A673 (cell line): ENCODE measurements at regions not wholly inside any gene's neighbourhood (a gene's known extent, or its start where the extent isn't known, plus 50 kb on each side); places are given as distances from the start of the nearest gene placed in this dataset.
A peak's percentile ranks its signal among the peaks of the same experiment; 100 is the strongest.

Experiments used
- BruUV-seq: library from RNA; stranded (reverse); fragments of 400-500 nt; replicated peaks from 2 replicates; lab custom pipeline; 2021; lab: Mats Ljungman, UMichigan
- CTCF ChIA-PET: fragments of 300-600 bp; sonication (Branson Sonifier 250); formaldehyde crosslinking; loops from one replicate; lab custom pipeline; 2022; ENCODE audit warnings: antibody characterized with exemption; lab: Charles Lee
- POLR2A ChIA-PET: fragments of 300-600 bp; sonication (Branson Sonifier 250); formaldehyde crosslinking; loops from one replicate; lab custom pipeline; 2022; ENCODE audit warnings: antibody characterized with exemption; ENCODE audit not compliant: low non-redundant PET; lab: Charles Lee
- DNase-seq: peaks from one replicate; pipeline ENCODE4 v3.0.0-alpha.2; 2015; ENCODE audit warnings: low spot score
- H3K27ac ChIP-seq: fragments of 200-600 bp; sonication (generic); 2 replicates; pipeline ENCODE4 v1.5.1; 2016; ENCODE audit warnings: mixed run types, low read depth, mild to moderate bottlenecking, mixed read lengths, antibody characterized with exemption, low read length; ENCODE audit not compliant: poor library complexity, severe bottlenecking
- H3K27me3 ChIP-seq: fragments of 200-600 bp; sonication (generic); replicated peaks from 2 replicates; pipeline ENCODE4 v1.6.1; 2017; ENCODE audit warnings: mixed run types, low read depth, mild to moderate bottlenecking, mixed read lengths, antibody characterized with exemption, low read length; ENCODE audit not compliant: insufficient read depth, poor library complexity
- H3K36me3 ChIP-seq: fragments of 200-600 bp; sonication (generic); 2 replicates; pipeline ENCODE4 v1.6.1; 2016; ENCODE audit warnings: mixed run types, mild to moderate bottlenecking, mixed read lengths, antibody characterized with exemption, low read length; ENCODE audit not compliant: insufficient read depth, poor library complexity, severe bottlenecking
- H3K4me1 ChIP-seq: fragments of 200-600 bp; sonication (generic); 2 replicates; pipeline ENCODE4 v1.6.1; 2017; ENCODE audit warnings: mixed run types, mild to moderate bottlenecking, mixed read lengths, antibody characterized with exemption, low read length; ENCODE audit not compliant: insufficient read depth, poor library complexity, severe bottlenecking
- H3K4me3 ChIP-seq: fragments of 200-600 bp; sonication (generic); 2 replicates; pipeline ENCODE4 v1.5.1; 2016; ENCODE audit warnings: low read depth, mixed run types, mild to moderate bottlenecking, mixed read lengths, low read length; ENCODE audit not compliant: poor library complexity, severe bottlenecking
- H3K9me3 ChIP-seq: fragments of 200-600 bp; sonication (generic); 2 replicates; pipeline ENCODE4 v1.6.1; 2016; ENCODE audit warnings: mixed run types, low read depth, mild to moderate bottlenecking, mixed read lengths, antibody characterized with exemption, low read length; ENCODE audit not compliant: poor library complexity, severe bottlenecking
- EZH2 ChIP-seq: fragments of 200-600 bp; sonication (generic); IDR thresholded peaks from 2 replicates; pipeline ENCODE4 v1.6.1; 2017; ENCODE audit warnings: borderline replicate concordance, low read depth, mild to moderate bottlenecking, mixed read lengths, antibody characterized with exemption, low read length; ENCODE audit not compliant: poor library complexity, severe bottlenecking
- intact Hi-C: fragments of 100-400 bp; cut with micrococcal nuclease; formaldehyde crosslinking; loops from one replicate; pipeline ENCODE4 v1.10.0; 2022; ENCODE audit not compliant: unreplicated experiment
- TF ChIP-seq, protein P1 (sequence below): fragments of 300-800, 200-600 bp; sonication (generic); conservative IDR thresholded peaks from 2 replicates; pipeline ENCODE4 v1.5.1; 2017; ENCODE audit warnings: low read depth, mild to moderate bottlenecking, antibody characterized with exemption, low read length, moderate library complexity, mixed read lengths

DNA sequence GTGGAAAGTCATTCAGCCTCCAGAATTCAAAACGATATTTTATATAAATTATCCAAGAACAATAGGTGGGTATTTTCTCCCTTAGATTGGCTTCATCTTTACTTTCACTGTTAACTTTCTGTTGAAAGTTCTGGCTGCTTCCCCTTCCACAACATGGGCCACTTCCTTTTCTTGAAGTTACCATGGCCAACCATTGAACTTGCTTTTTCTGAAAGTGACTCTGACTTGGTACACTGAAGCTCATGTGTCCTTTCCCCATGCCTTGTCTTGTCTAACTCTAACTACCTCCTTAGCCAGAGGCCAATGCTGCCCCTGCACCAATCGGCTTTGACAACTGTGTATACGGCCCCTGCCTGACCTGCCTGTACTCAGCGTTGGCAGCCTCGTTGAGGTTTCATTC lies 225.2 kb downstream of the FAT3 start:
- Histone ChIP-seq H3K36me3 (no peaks in the 10 kb centered on the region), H3K4me1 (no peaks in the 10 kb centered on the region), H3K27me3 (no peaks in the 10 kb centered on the region), H3K4me3 (no peak overlapping the region), H3K27ac (no peak overlapping the region), H3K9me3 (no peaks in the 10 kb centered on the region)
- BruUV-seq: no TSS peak
- intact Hi-C loops: no loop called here
- CTCF ChIA-PET: no interaction called here
- POLR2A ChIA-PET: no interaction called here
- no peak for DNase-seq
- TF ChIP-seq EZH2: no peak
- TF ChIP-seq, protein P1, sequence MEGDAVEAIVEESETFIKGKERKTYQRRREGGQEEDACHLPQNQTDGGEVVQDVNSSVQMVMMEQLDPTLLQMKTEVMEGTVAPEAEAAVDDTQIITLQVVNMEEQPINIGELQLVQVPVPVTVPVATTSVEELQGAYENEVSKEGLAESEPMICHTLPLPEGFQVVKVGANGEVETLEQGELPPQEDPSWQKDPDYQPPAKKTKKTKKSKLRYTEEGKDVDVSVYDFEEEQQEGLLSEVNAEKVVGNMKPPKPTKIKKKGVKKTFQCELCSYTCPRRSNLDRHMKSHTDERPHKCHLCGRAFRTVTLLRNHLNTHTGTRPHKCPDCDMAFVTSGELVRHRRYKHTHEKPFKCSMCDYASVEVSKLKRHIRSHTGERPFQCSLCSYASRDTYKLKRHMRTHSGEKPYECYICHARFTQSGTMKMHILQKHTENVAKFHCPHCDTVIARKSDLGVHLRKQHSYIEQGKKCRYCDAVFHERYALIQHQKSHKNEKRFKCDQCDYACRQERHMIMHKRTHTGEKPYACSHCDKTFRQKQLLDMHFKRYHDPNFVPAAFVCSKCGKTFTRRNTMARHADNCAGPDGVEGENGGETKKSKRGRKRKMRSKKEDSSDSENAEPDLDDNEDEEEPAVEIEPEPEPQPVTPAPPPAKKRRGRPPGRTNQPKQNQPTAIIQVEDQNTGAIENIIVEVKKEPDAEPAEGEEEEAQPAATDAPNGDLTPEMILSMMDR: no peak

DNA sequence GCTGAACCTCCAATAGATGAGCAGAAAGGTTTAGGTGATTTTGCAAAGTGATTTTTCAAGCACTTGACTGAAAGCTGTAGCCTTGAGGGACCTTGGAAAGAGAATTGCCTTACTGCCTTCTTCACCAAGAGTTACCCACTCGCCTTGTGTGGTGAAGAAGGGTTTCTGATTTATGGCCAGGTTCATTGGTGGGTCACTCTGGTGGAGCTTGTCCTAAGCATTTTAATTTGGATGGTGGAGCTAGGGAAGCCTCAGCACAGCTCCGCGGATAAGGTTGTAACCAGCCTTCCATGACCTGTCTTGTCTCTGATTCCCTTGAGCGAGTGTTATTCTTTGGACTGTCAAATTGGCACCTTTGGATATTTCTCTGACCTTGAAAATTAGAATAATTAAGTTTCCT lies 226.4 kb downstream of the FAT3 start:
- H3K27me3 ChIP-seq: no peaks in the 10 kb centered on the region
- no peak for DNase-seq
- no peaks in the 10 kb centered on the region for H3K36me3 ChIP-seq
- H3K4me3 ChIP-seq: no peak overlapping the region
- BruUV-seq: no TSS peak
- intact Hi-C loops: no loop called here
- no peaks in the 10 kb centered on the region for H3K4me1 ChIP-seq
- TF ChIP-seq, protein P1: no peak
- no peak overlapping the region for H3K27ac ChIP-seq
- no peaks in the 10 kb centered on the region for H3K9me3 ChIP-seq
- ChIA-PET POLR2A (no interaction called here), CTCF (no interaction called here)

DNA sequence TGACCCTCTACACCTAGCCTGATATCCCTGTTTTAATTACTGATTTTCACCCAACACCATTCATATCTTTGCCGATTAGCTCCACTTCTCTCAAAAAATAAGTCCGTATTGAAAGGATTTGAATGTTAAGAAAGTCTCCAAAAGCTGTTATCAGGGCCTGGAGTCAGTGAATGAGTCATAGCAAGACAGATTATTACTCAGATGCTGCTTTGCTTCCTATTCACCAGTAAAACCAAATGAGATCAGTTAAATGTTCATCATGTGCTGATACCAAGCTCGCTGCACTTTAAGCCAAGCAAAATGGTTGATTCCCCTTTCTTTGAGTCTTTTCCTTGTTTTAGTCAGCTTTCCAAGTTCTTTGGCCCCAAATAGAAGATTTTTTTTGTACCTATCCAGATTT lies 228.4 kb downstream of the FAT3 start:
- TF ChIP-seq, protein P1: no peak
- no peak for TF ChIP-seq EZH2
- POLR2A ChIA-PET: no interaction called here
- intact Hi-C loops: no loop called here

More for the DNA sequence above, 228.4 kb downstream of the FAT3 start:
- no peaks in the 10 kb centered on the region for H3K36me3 ChIP-seq
- H3K9me3 ChIP-seq: no peaks in the 10 kb centered on the region
- no peak overlapping the region for H3K4me3 ChIP-seq
- no peaks in the 10 kb centered on the region for H3K4me1 ChIP-seq
- BruUV-seq: no TSS peak
- H3K27ac ChIP-seq: no peak overlapping the region
- CTCF ChIA-PET: no interaction called here
- peak; percentile 48 for DNase-seq
- no peaks in the 10 kb centered on the region for H3K27me3 ChIP-seq
